ENCODE measurements at regions not wholly inside any gene's neighbourhood (a gene's known extent, or its start where the extent isn't known, plus 50 kb on each side); places are given as distances from the start of the nearest gene placed in this dataset.

DNA sequence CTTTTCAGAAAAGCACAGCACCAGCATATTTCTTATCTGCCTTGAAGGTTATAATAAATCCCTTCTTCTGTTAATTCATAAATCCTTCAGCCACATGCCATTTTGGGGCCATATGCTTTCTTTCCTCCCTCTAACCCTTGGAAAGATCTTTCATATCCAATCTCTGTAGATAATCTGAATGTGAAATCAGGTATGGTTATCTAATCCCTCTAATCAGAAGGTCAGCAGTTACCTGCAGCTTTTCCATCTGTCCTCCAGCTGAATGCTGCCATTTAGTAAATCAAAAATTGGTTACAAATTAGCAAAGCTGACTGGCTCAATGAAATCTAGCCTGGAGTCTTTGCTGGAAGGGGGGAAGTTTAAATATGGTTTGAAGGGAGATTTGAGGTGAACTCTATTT lies 230.5 kb downstream of the PIK3C3 start:
- TF ChIP-seq POLR2A (IDR thresholded peaks at IDR 0.05) = no peak
- TF ChIP-seq CTCF (IDR thresholded peaks at IDR 0.05) = no peak
- Histone ChIP-seq H3K36me3 (peaks cover 0 to 6% (median 0%) of the 10 kb centered on the region in 4 donors), H3K27me3 (no peaks in the 10 kb centered on the region), H3K4me1 (no peaks in the 10 kb centered on the region), H3K9me3 (no peaks in the 10 kb centered on the region), H3K4me3 (no peak overlapping the region), H3K27ac (no peak overlapping the region)
- DNase-seq = no peak
- intact Hi-C loops (cut with DNase I) = no loop called here
- no peak for ATAC-seq

GRCh38 chr18:42187611-42188380 lies 232.8 kb downstream of the PIK3C3 start:
- H3K36me3 ChIP-seq = peaks cover 0 to 6% (median 0%) of the 10 kb centered on the region in 4 donors
- TF ChIP-seq CTCF (IDR thresholded peaks at IDR 0.05) (no peak), POLR2A (IDR thresholded peaks at IDR 0.05) (no peak)
- 75% methylated on average over 2 of the region's 4 CpGs for WGBS (ENCODE audit: insufficient coverage, low coverage, low lambda C conversion rate, missing lambda C conversion rate)

DNA sequence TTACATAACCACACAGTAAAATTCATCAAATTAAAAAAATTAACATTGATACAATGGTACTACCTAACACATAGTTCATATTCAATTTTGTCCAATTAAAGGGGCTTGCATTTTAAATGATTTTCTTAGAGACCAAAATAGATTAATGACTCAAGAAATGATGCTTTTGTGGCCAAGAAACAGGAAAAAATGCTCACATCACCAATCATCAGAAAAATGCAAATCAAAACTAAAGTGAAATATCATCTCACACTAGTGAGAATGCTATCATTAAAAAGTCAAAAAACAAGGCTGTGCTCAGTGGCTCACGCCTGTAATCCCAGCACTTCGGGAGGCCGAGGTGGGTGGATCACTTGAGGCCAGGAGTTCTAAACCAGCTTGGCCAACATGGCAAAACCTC lies 235.6 kb downstream of the PIK3C3 start:
- intact Hi-C loops (cut with DNase I) = no loop called here
- no peaks in the 10 kb centered on the region for H3K27me3 ChIP-seq
- H3K4me1 ChIP-seq = peaks cover 0 to 13% (median 0%) of the 10 kb centered on the region in 4 donors
- 70% methylated on average over 3 of the region's 3 CpGs for WGBS (ENCODE audit: insufficient coverage, low coverage, low lambda C conversion rate, missing lambda C conversion rate)
- ATAC-seq = no peak
- peaks cover 0 to 6% (median 0%) of the 10 kb centered on the region in 4 donors for H3K36me3 ChIP-seq
- no peaks in the 10 kb centered on the region for H3K9me3 ChIP-seq
- DNase-seq = no peak
- no peak overlapping the region for H3K4me3 ChIP-seq
- TF ChIP-seq CTCF (IDR thresholded peaks at IDR 0.05) (no peak), POLR2A (IDR thresholded peaks at IDR 0.05) (no peak)
- no peak overlapping the region for H3K27ac ChIP-seq

More at GRCh38 chr18:42187611-42188380, 232.8 kb downstream of the PIK3C3 start:
- Histone ChIP-seq H3K4me3 (no peak overlapping the region), H3K4me1 (peaks cover 0 to 7% (median 0%) of the 10 kb centered on the region in 4 donors), H3K9me3 (no peaks in the 10 kb centered on the region), H3K27ac (no peak overlapping the region), H3K27me3 (no peaks in the 10 kb centered on the region)
- ATAC-seq (no peak), DNase-seq (no peak)
- intact Hi-C loops (cut with DNase I) = no loop called here

DNA sequence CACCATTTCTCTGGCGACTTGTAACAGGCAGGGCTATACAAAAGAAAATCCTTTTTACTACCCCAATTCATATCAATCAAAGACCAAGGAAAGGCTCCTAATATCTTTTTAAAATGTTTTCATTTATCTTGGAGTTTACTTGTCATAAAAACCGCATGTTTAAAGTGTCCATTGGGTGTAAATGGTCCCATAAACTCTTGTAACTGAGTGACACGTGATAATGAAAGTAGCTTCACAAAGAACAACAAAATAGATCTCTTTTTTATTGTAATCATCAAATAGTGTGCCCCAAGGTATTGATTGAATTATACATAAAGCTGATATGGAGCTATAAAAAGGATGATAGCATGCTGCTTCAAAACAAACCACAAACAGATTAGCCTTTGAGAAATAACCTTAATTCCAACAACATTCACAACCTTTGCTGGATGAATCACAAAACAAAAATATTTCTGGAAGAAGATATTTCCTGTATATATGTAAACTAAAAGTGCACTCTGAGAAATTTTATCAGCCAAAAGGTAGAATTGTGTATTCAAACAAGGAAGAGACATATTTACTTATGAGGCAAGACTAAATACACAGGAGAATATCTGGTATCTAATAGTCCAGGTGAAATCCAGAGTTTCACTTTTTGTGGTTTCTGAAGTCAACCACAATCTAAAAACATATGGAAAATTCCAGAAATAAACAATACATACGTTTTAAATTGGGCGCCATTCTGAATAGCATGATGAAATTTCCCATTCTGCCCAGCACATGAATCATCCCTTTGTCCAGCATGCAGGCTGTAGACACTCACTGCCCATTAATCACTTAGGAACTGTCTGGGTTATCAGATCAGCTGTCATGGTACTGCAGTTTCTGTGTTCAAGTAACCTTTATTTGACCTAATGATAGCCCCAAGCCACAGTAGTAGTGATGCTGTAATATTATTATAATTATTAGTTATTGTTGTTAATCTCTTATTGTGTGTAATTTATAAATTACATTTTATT lies 237.5 kb downstream of the PIK3C3 start:
- ATAC-seq = peak in 1 of 4 donors; percentile 60
- 67% methylated on average over 4 of the region's 5 CpGs for WGBS (ENCODE audit: insufficient coverage, low coverage, low lambda C conversion rate, missing lambda C conversion rate)
- intact Hi-C loops (cut with DNase I) = no loop called here

More for the DNA sequence above, 237.5 kb downstream of the PIK3C3 start:
- no peaks in the 10 kb centered on the region for H3K9me3 ChIP-seq
- DNase-seq = no peak
- H3K4me3 ChIP-seq = no peak overlapping the region
- H3K4me1 ChIP-seq = peaks cover 0 to 13% (median 0%) of the 10 kb centered on the region in 4 donors
- H3K36me3 ChIP-seq = no peaks in the 10 kb centered on the region
- no peak overlapping the region for H3K27ac ChIP-seq
- no peaks in the 10 kb centered on the region for H3K27me3 ChIP-seq
- no peak for TF ChIP-seq POLR2A (IDR thresholded peaks at IDR 0.05)
- TF ChIP-seq CTCF (IDR thresholded peaks at IDR 0.05) = no peak
